RWPE1 (cell line): ENCODE measurements at regions not wholly inside any gene's neighbourhood (a gene's known extent, or its start where the extent isn't known, plus 50 kb on each side); places are given as distances from the start of the nearest gene placed in this dataset.

Experiments used
- CTCF ChIA-PET: fragments of 350-600 bp; sonication (Branson Sonifier 250); formaldehyde crosslinking; extraction: SDS; loops from one replicate; lab custom pipeline; 2021; lab: Yijun Ruan, JAX
- POLR2A ChIA-PET: fragments of 400-600 bp; formaldehyde crosslinking; extraction: SDS; loops from one replicate; lab custom pipeline; 2020; ENCODE audit warnings: antibody characterized with exemption; ENCODE audit not compliant: low non-redundant PET; lab: Yijun Ruan, JAX
- DNase-seq: peaks from one replicate; pipeline ENCODE4 v3.0.0; 2012; ENCODE audit warnings: low spot score
- H3K27ac ChIP-seq: fragments of 450-650 bp; 2 replicates; pipeline ENCODE4 v1.5.1; 2017
- TF ChIP-seq, protein P1 (sequence below): fragments of 450-650 bp; conservative IDR thresholded peaks from 2 replicates; pipeline ENCODE4 v1.5.1; 2017; ENCODE audit warnings: low read depth, mild to moderate bottlenecking

DNA sequence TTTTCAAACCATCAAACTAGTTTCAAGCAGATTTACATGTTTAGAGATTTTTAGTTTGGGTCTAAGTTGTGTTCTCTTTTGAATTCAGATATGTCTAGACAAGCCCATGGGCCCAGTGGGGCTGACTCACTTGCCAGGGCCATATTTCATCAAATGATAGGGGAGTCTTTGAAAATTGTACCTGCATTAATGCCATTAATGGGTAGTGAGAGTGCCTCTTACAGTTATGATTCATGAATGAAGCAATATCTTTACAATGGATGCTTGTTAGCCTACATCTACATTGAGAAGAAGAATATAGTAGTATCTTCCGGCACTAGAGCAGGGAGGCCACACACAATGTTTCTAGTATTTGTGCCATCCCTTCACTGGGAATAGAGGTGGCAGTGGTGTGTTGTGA, 174.2 kb upstream of the E2F7 start:
- TF ChIP-seq, protein P1, sequence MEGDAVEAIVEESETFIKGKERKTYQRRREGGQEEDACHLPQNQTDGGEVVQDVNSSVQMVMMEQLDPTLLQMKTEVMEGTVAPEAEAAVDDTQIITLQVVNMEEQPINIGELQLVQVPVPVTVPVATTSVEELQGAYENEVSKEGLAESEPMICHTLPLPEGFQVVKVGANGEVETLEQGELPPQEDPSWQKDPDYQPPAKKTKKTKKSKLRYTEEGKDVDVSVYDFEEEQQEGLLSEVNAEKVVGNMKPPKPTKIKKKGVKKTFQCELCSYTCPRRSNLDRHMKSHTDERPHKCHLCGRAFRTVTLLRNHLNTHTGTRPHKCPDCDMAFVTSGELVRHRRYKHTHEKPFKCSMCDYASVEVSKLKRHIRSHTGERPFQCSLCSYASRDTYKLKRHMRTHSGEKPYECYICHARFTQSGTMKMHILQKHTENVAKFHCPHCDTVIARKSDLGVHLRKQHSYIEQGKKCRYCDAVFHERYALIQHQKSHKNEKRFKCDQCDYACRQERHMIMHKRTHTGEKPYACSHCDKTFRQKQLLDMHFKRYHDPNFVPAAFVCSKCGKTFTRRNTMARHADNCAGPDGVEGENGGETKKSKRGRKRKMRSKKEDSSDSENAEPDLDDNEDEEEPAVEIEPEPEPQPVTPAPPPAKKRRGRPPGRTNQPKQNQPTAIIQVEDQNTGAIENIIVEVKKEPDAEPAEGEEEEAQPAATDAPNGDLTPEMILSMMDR, result no peak
- CTCF ChIA-PET, result no interaction called here
- POLR2A ChIA-PET, result no interaction called here
- no peak overlapping the region for H3K27ac ChIP-seq
- peak; percentile 64 for DNase-seq

DNA sequence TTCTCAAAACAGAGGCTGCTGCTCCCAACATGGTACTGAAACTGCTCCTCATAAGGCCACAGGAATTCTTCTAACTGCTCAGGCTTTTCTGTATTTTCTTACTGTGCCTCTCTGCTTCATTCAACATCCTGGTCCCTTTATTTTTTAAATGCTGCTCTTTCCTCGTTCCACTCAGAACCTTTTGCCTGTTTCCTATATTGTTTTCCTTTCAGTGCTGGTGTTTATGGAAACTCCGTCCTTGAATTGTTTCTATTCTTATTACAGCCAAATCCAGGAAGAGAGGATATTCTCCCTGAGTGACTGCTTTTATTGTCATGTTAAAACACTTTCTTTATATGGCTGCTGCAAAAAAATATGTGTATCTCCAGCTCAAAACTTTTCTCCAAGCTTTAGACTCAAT, 173.0 kb upstream of the E2F7 start:
- DNase-seq, result no peak
- H3K27ac ChIP-seq, result no peak overlapping the region
- ChIA-PET CTCF (no interaction called here), POLR2A (no interaction called here)
- TF ChIP-seq, protein P1, result no peak

DNA sequence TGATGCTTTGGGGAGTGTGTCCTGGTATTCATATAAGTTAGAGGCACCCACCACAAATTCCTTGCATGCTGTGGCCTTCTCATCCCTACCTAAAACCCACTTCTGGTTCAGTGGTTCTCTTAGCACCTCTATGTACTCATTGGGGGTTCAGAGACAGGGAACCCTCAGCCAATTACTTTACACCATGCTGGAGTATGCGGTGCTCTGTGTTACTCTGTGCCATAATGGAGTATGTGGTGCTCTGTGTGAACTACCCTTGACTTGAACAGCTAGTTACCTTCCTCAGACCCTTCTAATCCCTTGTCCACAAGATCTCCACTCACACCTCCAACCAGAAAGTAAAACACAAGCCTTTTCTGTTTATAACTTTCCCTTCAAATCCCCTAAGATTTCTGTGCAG, 172.5 kb upstream of the E2F7 start:
- no peak for DNase-seq
- CTCF ChIA-PET, result no interaction called here
- TF ChIP-seq, protein P1, result no peak
- H3K27ac ChIP-seq, result no peak overlapping the region
- POLR2A ChIA-PET, result no interaction called here

DNA sequence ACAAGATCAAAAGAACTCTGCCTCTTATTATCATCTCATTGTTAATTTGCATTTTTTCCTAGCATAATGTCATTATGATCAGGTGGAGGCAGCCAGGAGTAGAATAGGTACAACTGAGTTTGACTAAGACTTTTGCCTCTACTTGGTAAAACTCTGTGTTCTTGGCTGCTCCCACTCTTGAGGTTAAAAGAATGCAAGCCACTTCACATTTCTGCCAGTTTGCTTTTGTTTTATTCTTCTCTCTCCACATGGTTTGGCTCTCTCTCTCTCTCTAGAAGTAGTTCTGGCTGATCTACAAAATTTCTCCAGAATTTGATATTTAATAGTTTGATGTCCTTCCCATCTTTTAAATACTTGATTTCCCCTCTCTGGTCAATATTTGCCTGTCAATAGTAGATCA, 170.7 kb upstream of the E2F7 start:
- no peak for DNase-seq
- no peak overlapping the region for H3K27ac ChIP-seq
- CTCF ChIA-PET, result no interaction called here
- POLR2A ChIA-PET, result no interaction called here
- TF ChIP-seq, protein P1, result no peak

DNA sequence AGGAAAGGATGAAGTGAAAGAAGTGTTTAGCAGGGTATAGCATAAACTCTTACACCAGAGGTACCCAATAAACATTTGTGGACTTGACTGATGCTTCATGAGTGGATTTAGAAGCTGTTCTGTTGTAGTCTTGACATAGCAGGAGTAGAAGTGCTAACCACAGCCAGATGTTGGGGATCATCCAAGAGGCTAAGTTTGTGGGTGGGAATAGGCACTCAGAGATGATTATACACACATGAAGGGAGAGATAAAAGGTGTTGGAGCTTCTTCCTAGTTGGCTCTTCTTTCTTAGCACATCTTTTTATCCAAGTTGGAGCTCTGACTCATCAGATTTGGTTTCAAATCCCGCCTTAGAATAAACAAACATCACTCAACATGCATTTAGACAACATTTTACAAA, 166.7 kb upstream of the E2F7 start:
- CTCF ChIA-PET, result interaction anchor here (0.8 kb wide), 1 partner anchor 25 kb away, joined by 3 read pairs; no protein-coding TSS in a partner anchor
- POLR2A ChIA-PET, result no interaction called here
- DNase-seq, result no peak
- H3K27ac ChIP-seq, result no peak overlapping the region
- TF ChIP-seq, protein P1, result no peak

DNA sequence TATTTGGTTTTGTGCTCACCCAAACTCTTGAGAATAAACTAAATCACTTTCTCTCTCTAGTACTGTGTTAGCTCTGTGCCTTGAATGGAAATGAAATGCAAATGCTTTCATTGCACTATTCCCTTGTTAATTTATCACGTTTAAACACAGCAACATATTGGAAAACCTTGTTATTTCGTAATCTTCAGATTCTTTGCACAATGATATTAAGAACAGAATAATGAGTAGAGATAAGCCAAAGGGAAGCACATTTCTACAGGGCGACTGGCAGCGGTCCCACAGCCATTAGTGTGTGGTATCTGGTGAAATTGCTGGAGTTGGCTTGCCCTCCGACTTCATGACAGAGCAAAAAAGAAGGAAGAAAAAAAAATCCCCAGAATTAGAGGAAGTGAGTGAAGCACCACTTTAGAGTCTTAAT, 166.1 kb upstream of the E2F7 start:
- CTCF ChIA-PET, result interaction anchor here (0.6 to 0.8 kb wide), 3 partner anchors 24 to 166 kb away, joined by 3 to 4 read pairs (median 3); no protein-coding TSS in a partner anchor
- POLR2A ChIA-PET, result no interaction called here
- H3K27ac ChIP-seq, result no peak overlapping the region
- TF ChIP-seq, protein P1, result no peak
- DNase-seq, result no peak
